H1 (cell line): ENCODE measurements at regions not wholly inside any gene's neighbourhood (a gene's known extent, or its start where the extent isn't known, plus 50 kb on each side); places are given as distances from the start of the nearest gene placed in this dataset.

Experiments
- CTCF ChIA-PET: fragments of 300-600 bp; sonication (Branson Sonifier 250); formaldehyde crosslinking; loops from one replicate; lab custom pipeline; 2021; ENCODE audit not compliant: partially characterized antibody; lab: Charles Lee
- POLR2A ChIA-PET: fragments of 300-600 bp; sonication (Branson Sonifier 250); formaldehyde crosslinking; loops from one replicate; lab custom pipeline; 2021; ENCODE audit warnings: inconsistent platforms; ENCODE audit not compliant: partially characterized antibody; lab: Charles Lee
- DNase-seq, 2 experiments: peaks; one replicate each; pipeline versions ENCODE4 v3.0.0 to v3.0.0-alpha.2; 2010 to 2022; ENCODE audit warnings: low spot score in 2 of 2, low read depth in 1 of 2, mixed read lengths in 1 of 2
- FAIRE-seq: peaks from 2 replicates; lab custom pipeline; 2011; peaks lifted over from hg19 to GRCh38; lab: Jason Lieb, UNC
- H2AFZ ChIP-seq: 2 replicates; pipeline ENCODE4 v1.8.1; 2012; ENCODE audit warnings: low read length, inconsistent platforms
- H2AK5ac ChIP-seq: 2 replicates; pipeline ENCODE4 v1.6.1; 2013; ENCODE audit warnings: low read depth, low read length
- H2BK120ac ChIP-seq: replicated peaks from 2 replicates; pipeline ENCODE3; 2013; ENCODE audit warnings: low read depth, low read length, inconsistent platforms
- H2BK12ac ChIP-seq: 2 replicates; pipeline ENCODE4 v1.6.1; 2013; ENCODE audit warnings: low read depth, low read length
- H2BK15ac ChIP-seq: 2 replicates; pipeline ENCODE4 v1.6.1; 2013; ENCODE audit warnings: low read length
- H2BK20ac ChIP-seq: 2 replicates; pipeline ENCODE4 v1.6.1; 2013; ENCODE audit warnings: low read length
- H2BK5ac ChIP-seq: 2 replicates; pipeline ENCODE4 v1.6.1; 2013; ENCODE audit warnings: low read depth, low read length
- H3K14ac ChIP-seq: 2 replicates; pipeline ENCODE4 v1.6.1; 2013; ENCODE audit warnings: inconsistent platforms; ENCODE audit not compliant: insufficient read length
- H3K18ac ChIP-seq: 2 replicates; pipeline ENCODE4 v1.6.1; 2013; ENCODE audit warnings: low read length; ENCODE audit errors: extremely low read depth
- H3K23ac ChIP-seq: 2 replicates; pipeline ENCODE4 v1.6.1; 2013; ENCODE audit warnings: inconsistent platforms; ENCODE audit not compliant: insufficient read length
- H3K23me2 ChIP-seq: 2 replicates; pipeline ENCODE4 v1.6.1; 2013; ENCODE audit warnings: low read depth, low read length
- H3K27ac ChIP-seq: 2 replicates; pipeline ENCODE4 v1.6.1; 2011; ENCODE audit warnings: low read depth, low read length, inconsistent platforms
- H3K27me3 ChIP-seq, 4 experiments: replicated peaks in 1 of 4; 1 replicate in 1 of 4; 2 replicates in 3 of 4; pipeline versions ENCODE4 v1.6.1 to v1.8.1; 2011 to 2013; ENCODE audit warnings: low read length in 3 of 4, mild to moderate bottlenecking in 3 of 4, inconsistent platforms in 2 of 4, mixed read lengths in 2 of 4, moderate library complexity in 1 of 4; ENCODE audit not compliant: control insufficient read depth in 3 of 4, insufficient read depth in 3 of 4; ENCODE audit errors: extremely low read depth in 1 of 4
- H3K36me3 ChIP-seq, 4 experiments: 2 replicates each; pipeline versions ENCODE4 v1.6.1 to v1.8.1; 2011 to 2013; ENCODE audit warnings: mild to moderate bottlenecking in 4 of 4, low read length in 3 of 4, moderate library complexity in 2 of 4, control low read depth in 1 of 4, inconsistent platforms in 1 of 4; ENCODE audit not compliant: insufficient read depth in 4 of 4, control insufficient read depth in 2 of 4
- H3K4ac ChIP-seq: replicated peaks from 2 replicates; pipeline ENCODE3; 2013; ENCODE audit warnings: low read length, low read depth, mixed read lengths, inconsistent platforms; ENCODE audit not compliant: insufficient read length
- H3K4me1 ChIP-seq, 4 experiments: replicated peaks in 1 of 4; 1 replicate in 1 of 4; 2 replicates in 3 of 4; pipeline versions ENCODE4 v1.6.1 to v1.8.1; 2011 to 2013; ENCODE audit warnings: low read length in 3 of 4, inconsistent platforms in 2 of 4, mixed read lengths in 1 of 4; ENCODE audit not compliant: insufficient read depth in 4 of 4, control insufficient read depth in 3 of 4
- H3K4me2 ChIP-seq, 2 experiments: 2 replicates each; pipeline versions ENCODE4 v1.6.1 to v1.8.1; 2011 to 2013; ENCODE audit warnings: low read depth in 2 of 2, low read length in 2 of 2, control low read depth in 1 of 2, inconsistent platforms in 1 of 2, mild to moderate bottlenecking in 1 of 2; ENCODE audit not compliant: insufficient read depth in 1 of 2
- H3K4me3 ChIP-seq, 4 experiments: fragments of 200-600, 300-600 bp in 1 of 4; sonication (generic), shearing (Covaris generic), sonication (Bioruptor Twin) in 1 of 4; 2 replicates each; pipeline versions ENCODE4 v1.5.1 to v1.8.1; 2011 to 2016; ENCODE audit warnings: low read length in 4 of 4, low read depth in 3 of 4, control low read depth in 2 of 4, inconsistent platforms in 2 of 4, mild to moderate bottlenecking in 2 of 4, mixed read lengths in 1 of 4, moderate library complexity in 1 of 4; ENCODE audit not compliant: insufficient read depth in 2 of 4; ENCODE audit errors: extremely low read depth in 1 of 4
- H3K56ac ChIP-seq: replicated peaks from 2 replicates; pipeline ENCODE3; 2013; ENCODE audit warnings: low read depth, mild to moderate bottlenecking, mixed read lengths, low read length, inconsistent platforms; ENCODE audit not compliant: insufficient read length
- H3K79me1 ChIP-seq: 2 replicates; pipeline ENCODE4 v1.6.1; 2013; ENCODE audit warnings: low read depth, low read length, control low read depth
- H3K79me2 ChIP-seq, 2 experiments: 2 replicates each; pipeline versions ENCODE4 v1.6.1 to v1.8.1; 2012 to 2013; ENCODE audit warnings: low read length in 2 of 2, mild to moderate bottlenecking in 2 of 2, inconsistent platforms in 1 of 2; ENCODE audit not compliant: insufficient read depth in 2 of 2, control insufficient read depth in 1 of 2
- H3K9ac ChIP-seq, 4 experiments: replicated peaks in 1 of 4; 1 replicate in 1 of 4; 2 replicates in 3 of 4; pipeline versions ENCODE4 v1.6.1 to v1.8.1; 2011 to 2013; ENCODE audit warnings: low read depth in 3 of 4, low read length in 3 of 4, control low read depth in 2 of 4, mild to moderate bottlenecking in 2 of 4, moderate library complexity in 2 of 4, inconsistent platforms in 1 of 4; ENCODE audit errors: extremely low read depth in 1 of 4
- H3K9me3 ChIP-seq, 2 experiments: 2 replicates each; pipeline versions ENCODE4 v1.6.1 to v1.8.1; 2012 to 2013; ENCODE audit warnings: mild to moderate bottlenecking in 2 of 2, moderate library complexity in 2 of 2, control low read depth in 1 of 2, inconsistent platforms in 1 of 2, low read depth in 1 of 2, low read length in 1 of 2, mixed read lengths in 1 of 2; ENCODE audit not compliant: insufficient read depth in 2 of 2
- H4K20me1 ChIP-seq, 2 experiments: replicated peaks in 1 of 2; 2 replicates each; pipeline versions ENCODE3 to v1.8.1; 2011 to 2013; ENCODE audit warnings: inconsistent platforms in 2 of 2, low read length in 2 of 2, mild to moderate bottlenecking in 1 of 2; ENCODE audit not compliant: insufficient read depth in 2 of 2, control insufficient read depth in 1 of 2
- H4K5ac ChIP-seq: 2 replicates; pipeline ENCODE4 v1.6.1; 2013; ENCODE audit warnings: low read length, low read depth, mixed read lengths, inconsistent platforms; ENCODE audit not compliant: insufficient read length
- H4K8ac ChIP-seq: 2 replicates; pipeline ENCODE4 v1.8.0; 2013; ENCODE audit warnings: mild to moderate bottlenecking, moderate library complexity, low read length, inconsistent platforms; ENCODE audit not compliant: insufficient read depth; ENCODE audit errors: extremely low read depth
- H4K91ac ChIP-seq: replicated peaks from 2 replicates; pipeline ENCODE3; 2013; ENCODE audit warnings: low read length, mixed read lengths, inconsistent platforms; ENCODE audit not compliant: insufficient read length
- ATF3 ChIP-seq: IDR thresholded peaks from 2 replicates; pipeline ENCODE4 v1.6.1; 2011; ENCODE audit warnings: low read depth, mild to moderate bottlenecking, low read length; ENCODE audit not compliant: insufficient read depth
- BCL11A ChIP-seq, 2 experiments: IDR thresholded peaks; one replicate each; pipeline ENCODE4 v1.6.1; 2011; ENCODE audit warnings: low read depth in 2 of 2, low read length in 2 of 2, mild to moderate bottlenecking in 2 of 2
- CEBPB ChIP-seq: IDR thresholded peaks from 2 replicates; pipeline ENCODE4 v1.6.1; 2012; ENCODE audit warnings: low read depth, low read length
- CTBP2 ChIP-seq: IDR thresholded peaks from 2 replicates; pipeline ENCODE4 v1.7.0; 2011; ENCODE audit warnings: borderline replicate concordance, mild to moderate bottlenecking, moderate library complexity, mixed read lengths, low read length; ENCODE audit not compliant: insufficient read depth, insufficient read length
- KDM4A ChIP-seq: IDR thresholded peaks from one replicate; pipeline ENCODE4 v1.7.1; 2012; ENCODE audit warnings: low read depth, mild to moderate bottlenecking, moderate library complexity, low read length, inconsistent platforms; ENCODE audit not compliant: severe bottlenecking
- KDM5A ChIP-seq: fragments of 200-600 bp; IDR thresholded peaks from 2 replicates; pipeline ENCODE4 v1.7.1; 2012; ENCODE audit warnings: mild to moderate bottlenecking, low read length, inconsistent platforms, mixed read lengths
- NANOG ChIP-seq: IDR thresholded peaks from 2 replicates; pipeline ENCODE4 v1.6.1; 2011; ENCODE audit warnings: low read length, low read depth, mild to moderate bottlenecking, inconsistent platforms; ENCODE audit not compliant: insufficient read depth, poor library complexity, severe bottlenecking
- POU5F1 ChIP-seq: IDR thresholded peaks from 2 replicates; pipeline ENCODE4 v1.6.1; 2011; ENCODE audit warnings: low read depth, mild to moderate bottlenecking, low read length, moderate library complexity
- SIX5 ChIP-seq: IDR thresholded peaks from 2 replicates; pipeline ENCODE4 v1.6.1; 2011; ENCODE audit warnings: mild to moderate bottlenecking, low read depth, low read length
- TBP ChIP-seq: IDR thresholded peaks from 2 replicates; pipeline ENCODE4 v1.6.1; 2011; ENCODE audit warnings: low read depth, low read length, improper control_type of control experiment
- TCF12 ChIP-seq: IDR thresholded peaks from 2 replicates; pipeline ENCODE4 v1.6.1; 2011; ENCODE audit warnings: low read depth, mild to moderate bottlenecking, low read length
- USF2 ChIP-seq: IDR thresholded peaks from 2 replicates; pipeline ENCODE4 v1.6.1; 2011; ENCODE audit warnings: low read length, improper control_type of control experiment
- WGBS, 2 experiments: shearing (Covaris generic) in 1 of 2; methylation state at CpG; one replicate each; pipeline versions ENCODE4 v1.1.6 to v1.1.7; 2013 to 2015; ENCODE audit warnings: low lambda C conversion rate in 2 of 2, mixed read lengths in 2 of 2, inconsistent platforms in 1 of 2, low coverage in 1 of 2, missing lambda C conversion rate in 1 of 2; ENCODE audit not compliant: insufficient replicate concordance in 2 of 2, insufficient coverage in 1 of 2, insufficient read length in 1 of 2; ENCODE audit errors: extremely low coverage in 1 of 2, missing lambda C conversion rate in 1 of 2; 5-methylcytosine and 5-hydroxymethylcytosine counted together
- TF ChIP-seq, protein P1 (sequence below): IDR thresholded peaks from 2 replicates; pipeline ENCODE4 v1.6.1; 2012; ENCODE audit warnings: inconsistent platforms

DNA sequence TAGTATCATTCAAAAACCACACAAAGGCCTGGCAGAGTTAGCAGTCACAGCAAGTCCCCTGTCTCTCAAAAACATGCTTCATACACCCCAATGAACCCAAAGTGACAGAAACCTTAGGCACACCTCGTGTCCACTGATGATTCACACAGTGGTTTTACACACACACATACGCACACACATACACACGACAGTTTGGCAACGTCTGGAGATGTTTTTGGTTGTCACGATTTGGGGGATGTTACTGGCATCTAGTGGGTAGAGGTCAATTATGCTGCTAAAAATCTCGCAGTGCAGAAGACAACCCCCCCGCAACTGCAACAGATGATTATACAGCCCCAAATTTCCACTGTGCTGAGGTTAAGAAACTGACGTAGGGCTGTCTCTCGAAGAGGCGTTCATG, 72.9 kb upstream of the PARD3B start:
- H2BK20ac ChIP-seq = no peak overlapping the region
- no peak for FAIRE-seq
- POLR2A ChIA-PET = no interaction called here
- no peak overlapping the region for H3K23ac ChIP-seq
- no peak overlapping the region for H4K8ac ChIP-seq
- H4K5ac ChIP-seq = no peak overlapping the region
- H3K4ac ChIP-seq = no peak overlapping the region
- DNase-seq = no peak
- no peak overlapping the region for H2AK5ac ChIP-seq
- no peaks in the 10 kb centered on the region for H3K27me3 ChIP-seq
- no peaks in the 10 kb centered on the region for H3K4me1 ChIP-seq
- CTCF ChIA-PET = interaction anchor here (1.8 kb wide), 1 partner anchor 211 kb away, joined by 4 read pairs; no protein-coding TSS in a partner anchor
- no peaks in the 10 kb centered on the region for H3K9me3 ChIP-seq
- peak overlapping the region; percentile 65; the same call in 1 of the 2 replicates for H2AFZ ChIP-seq
- H4K20me1 ChIP-seq = no peaks in the 10 kb centered on the region
- H3K36me3 ChIP-seq = no peaks in the 10 kb centered on the region
- H3K79me2 ChIP-seq = no peaks in the 10 kb centered on the region
- no peak overlapping the region for H3K14ac ChIP-seq
- no peak overlapping the region for H3K56ac ChIP-seq
- no peak overlapping the region for H3K27ac ChIP-seq
- H3K23me2 ChIP-seq = no peaks in the 10 kb centered on the region
- H3K4me3 ChIP-seq = no peak overlapping the region
- 89% methylated on average over 10 of the region's 10 CpGs; no CpG with 5 or more reads in 1 of the 2 experiments for WGBS, 2 experiments
- no peak overlapping the region for H2BK12ac ChIP-seq
- H2BK5ac ChIP-seq = no peak overlapping the region
- no peak overlapping the region for H4K91ac ChIP-seq
- no peak overlapping the region for H3K4me2 ChIP-seq
- no peak overlapping the region for H2BK120ac ChIP-seq
- no peaks in the 10 kb centered on the region for H3K79me1 ChIP-seq
- no peak overlapping the region for H2BK15ac ChIP-seq
- no peak overlapping the region; a peak in 1 of 7 replicates for H3K9ac ChIP-seq
- no peak overlapping the region for H3K18ac ChIP-seq
- TF ChIP-seq TCF12 (no peak), CEBPB (no peak), KDM4A (no peak), CTBP2 (no peak), USF2 (no peak), TBP (no peak), SIX5 (no peak), BCL11A (IDR thresholded peaks at IDR 0.05; ENCODE audit: low read depth in 2 of 2, low read length in 2 of 2) (no peak), NANOG (no peak), ATF3 (no peak), POU5F1 (no peak), KDM5A (no peak)
- TF ChIP-seq, protein P1, sequence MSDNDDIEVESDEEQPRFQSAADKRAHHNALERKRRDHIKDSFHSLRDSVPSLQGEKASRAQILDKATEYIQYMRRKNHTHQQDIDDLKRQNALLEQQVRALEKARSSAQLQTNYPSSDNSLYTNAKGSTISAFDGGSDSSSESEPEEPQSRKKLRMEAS = no peak
